ENCODE measurements at regions not wholly inside any gene's neighbourhood (a gene's known extent, or its start where the extent isn't known, plus 50 kb on each side); places are given as distances from the start of the nearest gene placed in this dataset.

DNA sequence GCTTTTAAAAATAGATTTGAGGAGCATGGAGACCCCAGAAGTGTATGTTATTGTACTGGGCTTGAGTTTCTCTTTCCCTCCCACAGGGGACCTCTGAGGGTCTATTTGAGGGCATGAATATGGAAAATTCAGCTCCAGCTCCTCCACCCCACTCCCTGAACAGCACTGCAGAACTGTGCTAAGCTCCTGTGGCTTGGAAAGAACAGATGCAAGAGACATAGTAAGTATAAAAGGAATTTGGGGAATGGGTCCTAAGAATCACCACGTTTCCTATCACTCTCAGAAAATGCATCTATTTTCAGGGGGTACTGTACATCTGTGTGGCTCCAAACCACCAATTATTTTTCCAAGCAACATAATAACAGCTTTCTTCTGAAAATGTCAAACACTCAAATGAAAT, 416.1 kb downstream of the ZNF521 start:
- Histone ChIP-seq H3K4me2 (ENCODE audit: low read length) (no peak overlapping the region), H3K4me1 (ENCODE audit: insufficient read depth, low read length, poor library complexity, severe bottlenecking) (peaks cover 18% of the 10 kb centered on the region), H2AFZ (ENCODE audit: low read length) (no peak overlapping the region), H3K9me2 (ENCODE audit: insufficient read depth, low read length) (no peaks in the 10 kb centered on the region), H3K4me3 (ENCODE audit: low read depth, low read length, poor library complexity, severe bottlenecking) (no peak overlapping the region), H3K27ac (ENCODE audit: low read depth, low read length, poor library complexity, severe bottlenecking) (no peak overlapping the region), H3K79me2 (ENCODE audit: insufficient read depth, low read depth, low read length) (no peaks in the 10 kb centered on the region), H3K9me3 (ENCODE audit: low read length) (no peaks in the 10 kb centered on the region), H3K36me3 (ENCODE audit: insufficient read depth, low read length) (no peaks in the 10 kb centered on the region), H4K20me1 (ENCODE audit: insufficient read depth, low read length) (no peaks in the 10 kb centered on the region)
- BruUV-seq (replicated peaks), result no TSS peak
- DNase-seq (ENCODE audit: low spot score), result no peak
- intact Hi-C loops (cut with micrococcal nuclease; ENCODE audit: unreplicated experiment), result no loop called here
- ChIA-PET CTCF (ENCODE audit: unreplicated experiment) (no interaction called here), POLR2A (interaction anchor here (1.0 kb wide), 1 partner anchor 18 kb away, joined by 3 read pairs; no protein-coding TSS in a partner anchor)
- TF ChIP-seq, protein P1, sequence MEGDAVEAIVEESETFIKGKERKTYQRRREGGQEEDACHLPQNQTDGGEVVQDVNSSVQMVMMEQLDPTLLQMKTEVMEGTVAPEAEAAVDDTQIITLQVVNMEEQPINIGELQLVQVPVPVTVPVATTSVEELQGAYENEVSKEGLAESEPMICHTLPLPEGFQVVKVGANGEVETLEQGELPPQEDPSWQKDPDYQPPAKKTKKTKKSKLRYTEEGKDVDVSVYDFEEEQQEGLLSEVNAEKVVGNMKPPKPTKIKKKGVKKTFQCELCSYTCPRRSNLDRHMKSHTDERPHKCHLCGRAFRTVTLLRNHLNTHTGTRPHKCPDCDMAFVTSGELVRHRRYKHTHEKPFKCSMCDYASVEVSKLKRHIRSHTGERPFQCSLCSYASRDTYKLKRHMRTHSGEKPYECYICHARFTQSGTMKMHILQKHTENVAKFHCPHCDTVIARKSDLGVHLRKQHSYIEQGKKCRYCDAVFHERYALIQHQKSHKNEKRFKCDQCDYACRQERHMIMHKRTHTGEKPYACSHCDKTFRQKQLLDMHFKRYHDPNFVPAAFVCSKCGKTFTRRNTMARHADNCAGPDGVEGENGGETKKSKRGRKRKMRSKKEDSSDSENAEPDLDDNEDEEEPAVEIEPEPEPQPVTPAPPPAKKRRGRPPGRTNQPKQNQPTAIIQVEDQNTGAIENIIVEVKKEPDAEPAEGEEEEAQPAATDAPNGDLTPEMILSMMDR (conservative IDR thresholded peaks at IDR 0.05; ENCODE audit: low read length), result no peak
- TF ChIP-seq EZH2phosphoT487 (IDR thresholded peaks at IDR 0.05; ENCODE audit: borderline replicate concordance, low read depth, low read length), result no peak

DNA sequence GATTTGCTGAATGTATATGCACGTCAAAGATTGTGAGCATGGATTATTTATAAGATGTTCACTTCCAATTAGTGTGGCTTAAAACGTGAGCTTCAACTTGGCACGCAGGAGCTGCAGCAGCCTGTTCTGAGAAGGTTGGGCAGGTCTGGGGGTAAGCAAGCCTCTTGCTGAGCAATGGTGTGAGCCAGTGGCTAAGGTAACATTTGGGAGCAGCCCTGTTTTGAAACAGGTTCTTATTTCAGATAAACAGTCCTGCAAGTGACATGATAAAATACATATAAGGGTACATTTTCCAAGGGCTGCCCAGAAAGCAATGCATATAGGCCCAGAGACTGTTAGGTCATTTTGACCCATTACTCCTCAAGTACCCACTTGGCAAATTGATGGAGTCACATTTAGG, 415.3 kb downstream of the ZNF521 start:
- POLR2A ChIA-PET, result no interaction called here
- BruUV-seq (replicated peaks), result no TSS peak
- CTCF ChIA-PET (ENCODE audit: unreplicated experiment), result no interaction called here

DNA sequence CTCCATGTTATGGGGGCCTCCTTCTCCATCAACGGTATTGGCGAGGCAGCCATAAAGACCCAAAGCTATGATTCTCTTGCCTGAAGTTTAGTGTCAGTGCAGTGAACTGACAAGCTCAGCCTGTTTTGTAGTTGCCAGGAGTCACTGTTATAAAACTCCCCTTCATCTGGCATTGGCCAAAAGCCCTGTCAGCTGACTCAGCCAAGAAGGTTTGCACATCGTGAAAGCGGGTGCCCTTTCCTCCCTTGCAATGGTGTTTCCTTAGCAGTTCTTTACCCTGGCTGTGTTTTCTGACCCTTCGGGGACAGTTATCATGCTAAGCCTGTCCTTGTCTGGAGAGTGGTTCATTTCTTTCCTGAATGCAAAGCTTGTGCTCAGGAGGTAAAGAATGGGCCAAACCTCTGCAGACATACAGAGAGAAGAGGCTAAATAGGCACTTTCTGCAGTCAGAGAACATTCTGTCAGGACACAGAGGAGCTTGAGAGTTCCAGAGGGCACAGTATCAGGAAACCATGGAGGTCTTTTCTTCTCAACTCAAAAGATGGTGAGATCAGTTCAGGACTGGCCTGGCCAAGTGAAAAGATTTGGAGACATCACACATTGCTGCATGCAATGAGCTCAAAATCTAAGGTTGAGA, 414.2 kb downstream of the ZNF521 start:
- H2AFZ ChIP-seq (ENCODE audit: low read length), result no peak overlapping the region; the same call in 1 of the 2 replicates
- BruUV-seq (replicated peaks), result no TSS peak
- intact Hi-C loops (cut with micrococcal nuclease; ENCODE audit: unreplicated experiment), result no loop called here
- H3K4me3 ChIP-seq (ENCODE audit: low read depth, low read length, poor library complexity, severe bottlenecking), result no peak overlapping the region
- CTCF ChIA-PET (ENCODE audit: unreplicated experiment), result no interaction called here
- no peaks in the 10 kb centered on the region for H3K9me2 ChIP-seq (ENCODE audit: insufficient read depth, low read length)
- H3K36me3 ChIP-seq (ENCODE audit: insufficient read depth, low read length), result no peaks in the 10 kb centered on the region
- no peak overlapping the region for H3K27ac ChIP-seq (ENCODE audit: low read depth, low read length, poor library complexity, severe bottlenecking)
- H3K79me2 ChIP-seq (ENCODE audit: insufficient read depth, low read depth, low read length), result no peaks in the 10 kb centered on the region
- no peak overlapping the region for H3K4me2 ChIP-seq (ENCODE audit: low read length)
- no peak for TF ChIP-seq EZH2phosphoT487 (IDR thresholded peaks at IDR 0.05; ENCODE audit: borderline replicate concordance, low read depth, low read length)
- TF ChIP-seq, protein P1 (conservative IDR thresholded peaks at IDR 0.05; ENCODE audit: low read length), result no peak
- H3K9me3 ChIP-seq (ENCODE audit: low read length), result no peaks in the 10 kb centered on the region
- H3K4me1 ChIP-seq (ENCODE audit: insufficient read depth, low read length, poor library complexity, severe bottlenecking), result peaks cover 9% of the 10 kb centered on the region
- no peak for DNase-seq (ENCODE audit: low spot score)
- no peaks in the 10 kb centered on the region for H4K20me1 ChIP-seq (ENCODE audit: insufficient read depth, low read length)
- POLR2A ChIA-PET, result interaction anchor here (1.1 kb wide), 1 partner anchor 22 kb away, joined by 3 read pairs; no protein-coding TSS in a partner anchor

More for the DNA sequence above, 415.3 kb downstream of the ZNF521 start:
- peaks cover 10% of the 10 kb centered on the region for H3K4me1 ChIP-seq (ENCODE audit: insufficient read depth, low read length, poor library complexity, severe bottlenecking)
- H3K79me2 ChIP-seq (ENCODE audit: insufficient read depth, low read depth, low read length), result no peaks in the 10 kb centered on the region
- H3K4me2 ChIP-seq (ENCODE audit: low read length), result no peak overlapping the region
- no peaks in the 10 kb centered on the region for H3K9me3 ChIP-seq (ENCODE audit: low read length)
- no peaks in the 10 kb centered on the region for H3K36me3 ChIP-seq (ENCODE audit: insufficient read depth, low read length)
- no peaks in the 10 kb centered on the region for H4K20me1 ChIP-seq (ENCODE audit: insufficient read depth, low read length)
- no peak overlapping the region for H3K4me3 ChIP-seq (ENCODE audit: low read depth, low read length, poor library complexity, severe bottlenecking)
- TF ChIP-seq EZH2phosphoT487 (IDR thresholded peaks at IDR 0.05; ENCODE audit: borderline replicate concordance, low read depth, low read length), result no peak
- TF ChIP-seq, protein P1 (conservative IDR thresholded peaks at IDR 0.05; ENCODE audit: low read length), result no peak
- no peak for DNase-seq (ENCODE audit: low spot score)
- no peak overlapping the region for H2AFZ ChIP-seq (ENCODE audit: low read length)
- no peaks in the 10 kb centered on the region for H3K9me2 ChIP-seq (ENCODE audit: insufficient read depth, low read length)
- H3K27ac ChIP-seq (ENCODE audit: low read depth, low read length, poor library complexity, severe bottlenecking), result no peak overlapping the region
- intact Hi-C loops (cut with micrococcal nuclease; ENCODE audit: unreplicated experiment), result no loop called here

Data from OCI-LY7 (cell line).